ENCODE measurements at regions not wholly inside any gene's neighbourhood (a gene's known extent, or its start where the extent isn't known, plus 50 kb on each side); places are given as distances from the start of the nearest gene placed in this dataset.

GRCh38 chrX:150088766-150089518, 150.7 kb upstream of the EOLA2 start:
- no peak for TF ChIP-seq CTCF (IDR thresholded peaks at IDR 0.05 in 8 of 11, conservative IDR thresholded peaks at IDR 0.05 in 3 of 11)
- TF ChIP-seq POLR2AphosphoS5 (IDR thresholded peaks at IDR 0.05), result no peak

All from spleen (tissue), 7 donors.